PC-9 (cell line): ENCODE measurements at regions not wholly inside any gene's neighbourhood (a gene's known extent, or its start where the extent isn't known, plus 50 kb on each side); places are given as distances from the start of the nearest gene placed in this dataset.

Experiments used
- CTCF ChIP-seq: fragments of 200-600 bp; sonication (generic); conservative IDR thresholded peaks from 2 replicates; pipeline ENCODE4 v1.6.1; 2017; ENCODE audit warnings: mixed run types, antibody characterized with exemption, mild to moderate bottlenecking, moderate library complexity
- EZH2 ChIP-seq: fragments of 200-600 bp; sonication (generic); IDR thresholded peaks from 2 replicates; pipeline ENCODE4 v1.8.0; 2017; ENCODE audit warnings: antibody characterized with exemption, low read depth

GRCh38 chr5:99000876-99001275, 72.1 kb upstream of the CHD1 start:
- TF ChIP-seq CTCF (no peak), EZH2 (no peak)
